Left hindlimb (tissue), 1 donor: ENCODE measurements at regions not wholly inside any gene's neighbourhood (a gene's known extent, or its start where the extent isn't known, plus 50 kb on each side); places are given as distances from the start of the nearest gene placed in this dataset.

Source experiments
- DNase-seq: peaks from one replicate; pipeline ENCODE4 v3.0.0-alpha.2; 2018

GRCh38 chr13:100853434-100853833, 178.8 kb upstream of the TMTC4 start:
- no peak for DNase-seq

DNA sequence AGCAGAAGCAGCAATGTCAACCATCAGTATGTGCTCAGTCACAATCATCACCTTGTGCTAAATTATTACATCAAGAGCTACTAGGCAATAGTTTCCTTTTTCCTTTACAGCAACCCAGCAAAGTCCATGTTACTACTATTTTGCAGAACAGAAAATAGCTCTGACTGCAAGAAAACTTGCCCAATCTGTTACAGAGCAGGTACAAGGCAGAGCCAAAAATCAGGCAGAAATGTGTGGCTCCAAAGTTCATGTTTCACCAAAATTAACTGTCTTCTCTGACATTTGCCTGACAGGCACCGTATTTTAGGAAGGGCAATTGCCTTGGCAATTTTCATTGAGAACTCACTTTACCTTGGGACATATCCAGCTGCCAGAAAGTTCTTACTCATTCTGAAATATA, 177.6 kb upstream of the TMTC4 start:
- no peak for DNase-seq

GRCh38 chr13:100848304-100848703, 173.7 kb upstream of the TMTC4 start:
- no peak for DNase-seq

- no peak for DNase-seq
These were observed 170.6 kb upstream of the TMTC4 start for GRCh38 chr13:100845128-100845757.

GRCh38 chr13:100842136-100842535, 167.5 kb upstream of the TMTC4 start:
- DNase-seq: no peak

- no peak for DNase-seq
These were observed 163.8 kb upstream of the TMTC4 start for GRCh38 chr13:100838387-100838786.

DNA sequence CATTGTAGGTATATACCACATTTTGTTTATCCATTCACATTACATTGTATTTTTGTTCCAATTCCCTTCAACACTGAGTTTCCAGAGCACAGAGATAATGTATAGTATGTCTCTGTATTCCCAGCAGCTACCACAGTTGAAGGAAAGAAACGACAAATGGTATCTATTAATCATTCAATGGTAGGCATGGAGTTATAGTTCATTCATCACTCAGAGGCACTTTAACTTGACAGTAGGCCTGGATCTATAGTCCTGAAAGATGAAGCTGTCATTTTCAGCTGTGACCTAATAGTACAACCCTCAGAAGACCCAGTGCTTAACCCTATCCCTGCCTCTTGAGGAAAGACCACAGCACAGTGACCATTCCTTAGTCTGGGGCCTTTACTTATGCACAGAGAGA, 163.0 kb upstream of the TMTC4 start:
- DNase-seq: no peak

DNA sequence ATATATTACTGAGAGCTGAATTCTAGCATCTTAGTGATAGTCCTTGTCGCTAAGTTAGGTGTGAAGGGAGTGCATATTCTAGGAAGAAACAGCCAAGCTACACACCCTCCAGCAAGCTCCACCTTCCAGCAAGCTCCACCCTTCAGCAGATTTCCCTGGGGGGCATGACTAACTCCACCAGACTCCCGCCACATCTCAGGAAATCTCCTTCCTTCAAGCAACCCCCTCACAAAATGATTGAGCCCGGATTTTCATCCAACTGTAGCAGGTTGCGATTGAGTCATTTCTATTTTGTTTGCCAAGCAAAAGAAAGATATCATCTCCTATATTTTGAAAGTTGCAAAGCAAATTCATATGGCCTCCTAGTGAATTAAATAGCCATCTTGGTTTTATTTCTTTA, 162.1 kb upstream of the TMTC4 start:
- no peak for DNase-seq

DNA sequence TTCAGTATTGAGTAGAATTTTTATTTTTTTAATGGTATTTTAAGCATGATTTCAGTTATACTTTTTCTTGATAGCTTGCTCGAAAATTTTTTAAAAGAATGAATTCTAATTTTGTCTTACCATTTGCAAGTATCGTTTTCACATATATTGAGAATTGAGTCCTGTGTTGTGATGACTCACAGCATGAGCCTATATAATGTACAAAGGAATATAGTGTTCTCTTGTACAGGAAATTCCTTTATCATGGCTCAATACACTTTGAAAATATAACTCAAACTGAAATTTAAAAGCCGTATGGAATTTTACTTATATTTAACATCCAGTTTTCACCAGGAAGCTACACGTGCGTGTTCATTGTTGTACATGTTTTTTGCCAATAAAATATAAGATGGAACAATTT, 161.1 kb upstream of the TMTC4 start:
- DNase-seq: no peak

GRCh38 chr13:100833427-100833826, 158.8 kb upstream of the TMTC4 start:
- DNase-seq: no peak

- no peak for DNase-seq
These were observed 153.6 kb upstream of the TMTC4 start for GRCh38 chr13:100828226-100828625.

- no peak for DNase-seq
These were observed 153.0 kb upstream of the TMTC4 start for GRCh38 chr13:100827489-100828176.

DNA sequence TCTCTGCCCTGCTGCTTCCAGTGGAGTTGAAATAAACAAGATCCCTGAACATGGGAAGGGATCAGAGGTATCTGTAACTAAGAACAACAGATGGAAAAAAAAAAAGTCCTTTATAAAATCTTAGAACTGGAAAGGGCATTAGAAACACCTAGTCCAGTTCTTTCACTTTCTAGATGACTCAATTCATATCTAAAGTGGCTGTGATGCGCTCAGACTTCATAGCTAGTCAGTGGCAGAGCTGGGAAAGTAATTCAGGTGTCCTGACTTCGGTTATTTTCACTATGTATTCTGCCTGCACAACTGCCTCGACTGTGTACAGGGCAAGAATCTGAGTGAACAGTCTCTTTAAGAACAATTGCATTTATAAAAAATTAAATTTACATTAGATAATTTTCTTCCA, 151.8 kb upstream of the TMTC4 start:
- DNase-seq: no peak

GRCh38 chr13:100825557-100825956, 151.0 kb upstream of the TMTC4 start:
- no peak for DNase-seq

DNA sequence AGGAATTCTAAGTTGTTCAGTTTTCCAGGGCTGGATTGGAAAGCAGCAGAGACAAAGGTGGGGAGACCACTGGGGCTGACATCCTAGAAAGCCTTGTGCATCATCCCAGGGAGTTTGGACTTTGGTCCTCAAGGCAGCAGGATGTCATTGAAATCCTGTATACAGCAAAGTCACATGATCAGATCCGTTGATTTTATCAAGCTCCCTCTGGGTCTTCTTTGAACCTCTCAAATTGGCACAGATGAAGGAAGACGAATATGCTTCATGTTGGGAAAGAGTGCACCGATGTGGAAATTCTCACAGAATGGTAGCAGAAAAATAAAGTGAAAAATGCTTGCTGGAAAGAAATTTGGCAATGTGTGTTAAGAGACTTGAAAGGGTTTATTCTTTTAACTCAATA, 149.8 kb upstream of the TMTC4 start:
- no peak for DNase-seq

DNA sequence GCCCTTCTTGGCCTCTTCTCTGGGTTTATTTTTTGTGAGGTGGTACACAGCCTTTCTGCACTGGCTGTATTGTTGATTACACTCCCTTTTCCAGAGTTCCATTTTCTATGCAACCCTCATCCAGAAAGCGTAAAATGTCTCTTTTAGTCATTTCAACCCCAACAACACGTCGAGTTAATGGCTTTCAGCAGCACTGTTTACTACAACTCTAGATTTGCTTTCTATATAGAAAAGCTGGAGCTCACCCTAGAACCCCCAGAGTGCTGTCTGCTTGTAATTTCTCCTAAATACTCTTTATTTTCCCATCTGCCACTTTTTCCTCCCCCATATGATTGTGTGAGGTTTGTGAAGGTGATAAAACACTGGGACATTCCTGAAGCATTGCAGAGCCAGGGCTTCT, 148.9 kb upstream of the TMTC4 start:
- no peak for DNase-seq

DNA sequence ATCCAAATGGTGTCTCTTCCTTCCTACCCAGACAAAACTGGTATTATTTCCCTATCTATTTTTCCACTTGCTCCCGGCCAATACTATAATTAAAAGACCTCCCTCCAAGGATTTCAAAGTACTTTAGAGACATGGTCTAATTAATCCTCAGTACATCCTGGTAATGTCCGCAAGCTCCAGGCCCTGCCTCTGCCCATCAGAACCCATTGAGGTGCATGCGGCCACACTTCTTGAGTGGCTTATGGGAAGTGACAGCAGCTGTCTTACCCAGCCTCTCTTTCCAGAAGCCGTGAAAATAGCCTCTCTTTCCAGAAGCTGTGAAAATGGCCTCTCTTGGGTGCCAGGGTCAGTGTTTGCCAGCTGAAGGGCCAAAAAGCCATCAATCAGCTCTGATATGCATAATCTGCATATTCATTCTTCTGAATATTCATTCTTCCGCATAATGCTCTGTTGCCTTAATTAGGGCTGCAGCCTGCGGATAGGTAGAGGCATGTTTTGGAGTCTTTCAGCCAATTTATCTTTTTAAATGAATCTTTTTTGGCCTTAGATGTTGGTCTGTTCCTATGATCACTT, 148.4 kb upstream of the TMTC4 start:
- DNase-seq: no peak

DNA sequence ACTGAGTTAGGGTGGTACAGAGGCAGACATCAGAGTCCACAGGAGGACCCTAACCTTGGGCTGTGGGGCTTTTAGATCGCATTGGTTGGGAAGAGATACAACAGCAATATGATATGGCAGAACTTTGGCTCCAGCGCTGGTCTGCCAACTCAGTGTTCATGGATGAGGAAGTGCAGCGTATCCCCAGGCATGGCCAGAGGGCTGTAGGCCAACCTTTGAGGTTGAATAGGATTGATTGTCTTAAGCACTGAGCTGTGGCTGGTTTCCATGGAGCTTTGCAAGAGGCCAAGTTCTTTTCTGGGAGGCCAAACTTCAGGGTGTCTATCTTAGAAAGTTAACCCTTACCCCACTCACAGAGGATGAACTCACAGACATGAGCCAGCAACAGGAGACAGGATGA, 144.1 kb upstream of the TMTC4 start:
- DNase-seq: peak; percentile 33

DNA sequence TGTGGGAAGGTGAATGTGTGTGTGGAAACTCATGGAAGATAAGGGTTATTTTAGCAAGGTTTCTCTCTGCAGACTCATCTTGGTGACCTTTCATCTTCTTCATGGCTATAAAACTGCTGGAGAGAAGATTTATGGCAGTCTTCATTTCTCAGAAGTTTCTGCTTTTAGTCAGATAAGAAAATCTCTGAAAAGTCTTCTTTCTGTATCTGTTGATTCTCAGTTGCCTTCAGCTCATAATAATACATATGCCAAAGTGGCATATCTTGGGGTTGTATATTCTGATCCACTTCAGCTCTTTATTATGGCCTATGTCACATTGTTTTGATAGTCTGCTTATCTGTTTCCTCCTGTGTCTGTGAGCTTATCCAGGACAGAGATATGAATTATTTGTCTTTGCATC, 143.3 kb upstream of the TMTC4 start:
- DNase-seq: no peak

DNA sequence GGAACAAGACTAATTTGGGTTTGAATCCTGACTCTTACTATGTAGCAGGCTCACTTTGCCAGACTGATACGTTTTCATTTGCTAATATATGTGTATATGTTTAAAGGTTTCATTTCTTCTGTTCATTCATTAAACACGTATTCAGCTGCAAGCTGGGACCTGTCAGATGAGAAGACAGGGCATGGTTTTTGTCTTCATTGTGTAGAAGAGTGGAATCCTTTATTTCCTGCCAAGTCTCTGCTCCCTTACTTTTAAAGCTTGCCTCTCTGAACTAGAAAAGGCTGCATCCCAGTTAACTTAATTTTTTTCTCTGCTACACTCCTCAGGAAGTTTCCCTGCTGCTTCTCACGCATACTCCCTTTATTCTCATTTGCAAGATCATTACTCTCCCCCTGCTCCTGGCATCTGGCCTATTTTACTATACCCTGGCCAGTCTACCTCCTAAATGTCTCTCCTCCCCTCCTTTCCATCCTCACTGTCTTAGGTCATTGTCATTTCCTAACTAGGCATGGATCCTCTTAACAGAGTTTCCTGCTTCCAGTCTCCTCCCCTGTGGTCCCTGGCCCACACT, 141.0 kb upstream of the TMTC4 start:
- DNase-seq: no peak

DNA sequence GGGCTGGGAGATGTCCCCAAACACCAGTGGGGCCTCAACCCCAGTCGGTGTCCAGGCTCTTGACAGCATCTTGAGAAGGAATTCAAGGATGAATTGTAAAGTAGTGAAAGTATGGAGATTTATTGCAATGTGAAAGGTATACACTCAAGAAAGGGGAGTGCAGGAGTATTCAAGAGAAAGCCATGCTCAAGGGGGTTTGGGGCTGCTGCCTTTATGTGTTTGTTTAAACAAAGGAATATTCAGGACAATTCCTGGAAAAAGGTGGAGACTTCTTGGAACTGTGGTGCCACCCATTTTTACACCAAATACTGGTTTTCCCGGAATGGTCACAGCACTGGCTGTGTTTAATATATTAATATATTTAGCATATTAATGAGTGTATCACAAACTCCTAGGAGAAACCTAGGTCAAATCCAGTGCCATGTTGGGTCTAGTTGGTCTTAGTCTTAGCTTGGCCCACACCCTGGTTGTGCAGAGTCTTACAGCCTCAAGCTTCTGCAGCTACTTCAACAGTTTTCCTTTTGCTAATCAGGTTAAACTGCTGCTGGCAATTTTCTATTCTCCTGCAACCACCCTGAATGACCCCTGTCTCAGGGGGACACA, 138.5 kb upstream of the TMTC4 start:
- no peak for DNase-seq

DNA sequence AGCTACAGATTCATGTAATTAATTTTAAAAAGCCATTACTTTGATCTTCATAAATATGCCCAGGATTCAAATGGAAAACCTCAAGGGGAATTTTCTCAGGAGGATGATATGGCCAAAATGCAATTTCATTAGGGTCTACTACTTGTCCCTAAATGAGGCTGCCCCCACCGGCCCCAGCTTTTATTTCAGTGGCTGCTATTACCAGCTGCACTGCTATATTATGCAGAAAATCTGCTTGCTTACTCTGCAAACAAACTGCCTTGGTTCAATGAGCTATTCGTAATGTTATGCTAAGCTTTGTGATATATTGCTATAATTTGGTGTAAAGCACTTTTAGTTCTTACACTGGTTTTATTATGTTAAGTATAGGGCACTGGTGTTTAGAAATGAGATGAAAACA, 137.3 kb upstream of the TMTC4 start:
- no peak for DNase-seq

DNA sequence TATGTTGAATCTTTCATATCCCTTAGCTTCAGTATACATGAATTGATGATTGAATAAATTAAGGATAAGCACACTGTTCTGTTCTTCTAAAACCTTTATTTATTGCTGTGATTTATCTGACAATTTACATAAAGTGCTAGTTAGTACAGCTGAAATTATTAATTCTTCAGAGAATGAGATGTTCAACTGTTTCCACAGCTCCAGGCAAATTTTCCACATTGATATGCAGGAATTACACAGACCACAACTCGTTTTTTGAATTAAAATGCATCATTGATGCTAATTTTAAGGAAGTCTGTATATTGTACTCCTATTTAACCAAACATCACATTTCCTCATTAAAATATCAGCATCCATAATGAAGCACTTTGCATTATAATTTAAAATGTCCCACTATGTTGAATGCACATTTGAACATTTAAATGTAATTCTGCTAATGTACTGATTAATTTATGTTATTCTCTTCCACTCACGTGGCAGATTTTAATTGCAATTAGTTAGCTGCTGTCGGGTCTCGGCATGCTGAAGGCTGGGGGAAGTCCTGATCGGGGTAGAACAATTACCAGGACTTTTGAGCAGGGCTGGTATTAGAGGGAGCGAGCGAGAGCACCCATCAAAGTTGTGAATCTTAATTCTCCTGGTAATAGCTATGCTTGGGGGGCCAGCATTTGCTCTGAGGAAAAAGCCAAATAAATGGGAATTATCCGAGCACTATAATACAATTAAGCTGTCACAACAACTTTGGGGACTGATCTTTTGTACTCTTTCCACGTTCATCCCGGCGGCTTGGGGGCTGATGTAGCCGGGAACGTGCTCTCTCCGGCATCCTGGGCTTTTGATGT, 136.7 kb upstream of the TMTC4 start:
- DNase-seq: no peak
